ENCODE measurements at regions not wholly inside any gene's neighbourhood (a gene's known extent, or its start where the extent isn't known, plus 50 kb on each side); places are given as distances from the start of the nearest gene placed in this dataset.
"Not testable (repeated sequence)": the region's sequence is repeated elsewhere in the genome, so short reads cannot be mapped to it uniquely, and the experiment has no call there.

- no peak for DNase-seq
These were observed 292.9 kb downstream of the IKZF2 start for GRCh38 chr2:212858496-212858895.

DNA sequence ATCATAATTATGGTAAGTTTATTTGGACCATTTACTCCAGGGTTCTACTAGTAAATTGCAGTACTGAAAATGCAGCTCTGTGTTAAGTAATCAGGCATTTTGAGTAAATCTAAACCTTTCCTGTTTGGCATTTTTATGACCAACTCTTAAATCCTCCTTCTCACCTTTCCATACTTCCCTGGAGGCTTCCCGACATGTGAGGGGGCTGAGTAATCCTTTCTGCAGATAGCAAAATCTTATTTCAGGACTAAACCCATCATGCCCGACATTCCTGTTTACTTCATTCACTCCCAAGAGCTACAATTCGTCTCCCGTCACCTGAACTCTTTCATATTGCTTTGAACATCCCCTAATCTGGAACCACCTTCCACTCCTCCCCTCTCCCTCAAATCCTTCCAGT, 296.6 kb downstream of the IKZF2 start:
- DNase-seq: no peak

GRCh38 chr2:212854116-212854515, 297.3 kb downstream of the IKZF2 start:
- DNase-seq: no peak

- DNase-seq: no peak
These were observed 305.5 kb downstream of the IKZF2 start for GRCh38 chr2:212845941-212846340.

DNA sequence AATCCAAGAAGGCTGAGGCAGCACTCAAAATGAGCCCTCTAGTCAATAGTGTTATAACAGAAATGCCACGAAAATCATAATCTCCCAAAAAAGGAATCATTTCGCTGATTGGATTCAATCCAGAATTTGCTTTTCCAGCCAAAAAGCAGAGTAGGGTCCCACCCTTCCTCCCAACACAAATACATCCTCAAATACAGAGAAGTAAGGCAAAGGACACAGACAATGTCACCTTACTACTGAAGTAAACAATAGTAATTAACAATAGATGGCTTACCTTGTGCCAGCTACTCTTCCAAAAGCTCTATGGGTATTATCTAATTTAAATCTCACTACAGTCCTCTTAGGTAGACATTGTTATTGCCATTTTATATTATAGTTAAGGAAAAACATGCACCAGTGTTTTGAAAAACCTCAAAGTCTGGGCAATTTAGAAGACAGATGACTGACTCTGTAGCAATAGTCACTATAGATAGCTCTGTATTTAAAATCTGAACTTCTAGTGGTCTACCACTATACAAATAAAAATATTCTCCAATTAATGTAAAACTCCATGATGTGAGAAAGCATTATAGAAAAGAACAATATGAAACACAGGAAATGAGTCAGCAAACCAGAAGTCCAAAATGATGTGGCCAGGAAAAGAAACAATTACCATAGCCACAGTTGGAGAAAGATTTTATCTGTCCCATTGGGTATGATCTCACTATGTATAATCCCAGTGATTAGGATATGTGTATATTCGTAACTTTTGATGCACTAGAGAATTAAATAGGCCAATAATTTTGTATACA, 305.0 kb upstream of the ERBB4 start:
- peak; percentile 23 for DNase-seq

GRCh38 chr2:212842544-212843185, 304.1 kb upstream of the ERBB4 start:
- no peak for DNase-seq

DNA sequence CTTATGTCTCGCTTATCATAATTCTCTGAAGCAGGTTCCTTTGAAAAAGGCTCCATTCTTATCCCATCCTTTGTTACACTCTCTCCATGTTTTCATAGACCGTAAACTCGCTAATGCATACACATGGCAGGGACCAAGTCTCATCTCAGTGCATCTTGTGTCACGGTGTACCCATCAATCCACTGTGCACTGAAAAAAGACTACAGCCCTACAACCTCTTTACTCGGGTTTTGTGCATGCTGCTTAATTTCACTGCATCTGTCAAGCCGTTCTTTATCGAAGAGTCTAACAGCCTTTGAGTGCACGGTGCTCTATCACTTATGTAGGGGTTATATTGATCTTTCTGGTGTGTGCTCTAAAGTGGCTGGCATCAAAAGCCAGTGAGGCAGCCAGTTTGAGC, 302.9 kb upstream of the ERBB4 start:
- no peak for DNase-seq

- no peak for DNase-seq
These were observed 293.9 kb upstream of the ERBB4 start for GRCh38 chr2:212832211-212833195.

DNA sequence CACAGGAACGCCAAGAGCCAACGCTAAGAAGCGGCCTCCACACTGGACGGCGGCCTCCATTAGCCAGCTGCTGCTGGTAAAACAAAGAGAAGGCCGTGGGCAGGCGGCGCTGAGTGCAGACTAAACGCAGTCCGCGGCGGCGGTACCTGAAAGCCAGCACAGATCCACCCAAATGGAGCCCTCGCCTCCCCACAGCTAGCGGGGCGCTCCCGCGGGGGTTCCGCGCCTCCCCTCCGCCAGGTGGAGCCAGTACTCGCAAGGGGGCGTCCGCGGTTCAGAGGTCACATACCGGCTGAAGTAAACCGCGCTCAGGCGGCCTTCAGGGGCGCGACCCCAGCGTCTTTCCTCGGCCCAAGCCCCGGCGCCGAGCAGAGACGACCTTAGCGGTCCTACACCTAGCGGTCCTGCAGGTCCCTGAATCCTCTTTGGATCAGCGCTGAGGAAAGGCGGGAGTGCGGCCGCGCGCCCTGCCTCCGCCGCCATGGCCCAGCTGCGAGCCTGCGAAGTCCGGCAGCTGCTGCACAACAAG, 293.1 kb upstream of the ERBB4 start:
- no peak for DNase-seq

DNA sequence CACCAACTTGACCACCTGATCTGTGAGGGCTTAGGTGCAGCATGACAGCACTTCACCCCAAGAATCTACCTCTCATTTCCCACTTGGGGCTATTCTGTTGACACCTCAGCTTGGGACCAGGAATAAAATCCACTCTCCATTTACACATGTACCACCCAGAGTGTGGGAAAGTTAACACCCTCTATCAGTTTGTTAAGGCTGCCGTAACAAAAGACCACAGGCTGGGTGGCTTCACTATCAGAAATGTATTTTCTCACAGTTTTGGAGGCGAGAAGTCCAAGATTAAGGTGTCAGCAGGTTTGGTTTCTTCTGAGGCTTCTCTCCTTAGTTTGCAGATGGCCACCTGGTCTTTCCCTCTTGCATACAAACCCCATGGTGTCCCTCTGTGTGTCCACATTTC, 277.7 kb upstream of the ERBB4 start:
- DNase-seq: no peak

DNA sequence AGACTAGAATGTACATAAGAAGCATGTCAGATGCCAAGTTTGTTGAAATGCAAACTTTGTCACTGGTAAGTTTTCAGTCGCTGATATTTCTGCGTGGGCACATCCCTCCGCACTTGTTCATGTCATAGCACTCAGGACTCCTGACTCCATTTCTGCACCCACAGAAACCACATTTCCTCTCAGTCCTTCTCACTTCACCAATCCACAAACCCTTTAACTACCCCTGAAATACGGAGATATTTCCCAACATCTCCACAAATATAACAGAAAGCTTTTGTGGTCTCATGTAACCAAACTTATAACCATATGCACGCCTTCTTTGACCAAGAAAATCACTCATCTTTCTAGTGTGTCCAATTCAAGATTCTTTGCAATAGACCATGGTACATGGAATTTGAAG, 276.9 kb upstream of the ERBB4 start:
- no peak for DNase-seq

DNA sequence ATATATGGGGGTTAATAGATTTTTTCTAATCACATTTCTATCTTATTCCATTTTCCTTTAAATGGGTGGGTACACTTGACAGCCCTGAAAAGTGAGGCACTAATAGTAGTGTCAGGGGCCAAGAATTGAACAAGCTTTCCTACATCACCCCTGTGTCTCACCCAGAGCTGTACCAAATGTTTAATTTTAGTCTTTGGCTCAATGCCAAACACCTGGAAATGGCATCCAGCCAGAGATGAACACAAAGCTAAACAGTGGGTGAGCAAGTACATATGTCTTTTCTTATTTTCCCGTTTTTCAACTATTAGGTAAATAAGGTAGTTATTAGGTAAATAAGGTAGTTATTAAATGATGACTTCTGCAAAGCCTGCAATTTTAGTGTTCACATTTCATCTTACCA, 276.3 kb upstream of the ERBB4 start:
- no peak for DNase-seq

DNA sequence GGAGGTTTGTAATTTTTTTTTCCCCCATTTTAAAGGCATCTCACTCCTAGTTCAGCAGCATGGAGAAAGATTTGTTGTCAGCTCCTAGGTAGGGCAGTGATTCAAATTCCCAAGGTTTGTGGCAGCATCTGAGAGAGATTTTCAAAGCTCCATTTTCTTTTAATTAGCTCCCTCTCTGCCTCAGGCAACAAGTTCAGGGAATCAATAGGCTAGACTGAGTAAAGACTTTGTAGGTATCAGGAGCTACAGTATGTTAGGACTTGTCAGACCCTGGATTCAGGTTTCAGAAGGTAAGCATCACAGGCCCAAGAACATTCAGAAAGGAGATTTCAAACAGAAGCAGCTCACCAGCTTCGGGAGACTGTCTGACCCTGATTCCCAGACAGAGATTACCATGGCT, 273.3 kb upstream of the ERBB4 start:
- no peak for DNase-seq

GRCh38 chr2:212811036-212811805, 272.6 kb upstream of the ERBB4 start:
- no peak for DNase-seq

GRCh38 chr2:212797484-212798205, 259.0 kb upstream of the ERBB4 start:
- DNase-seq: no peak

GRCh38 chr2:212794471-212794870, 255.9 kb upstream of the ERBB4 start:
- DNase-seq: no peak

GRCh38 chr2:212791569-212791968, 253.0 kb upstream of the ERBB4 start:
- DNase-seq: no peak

DNA sequence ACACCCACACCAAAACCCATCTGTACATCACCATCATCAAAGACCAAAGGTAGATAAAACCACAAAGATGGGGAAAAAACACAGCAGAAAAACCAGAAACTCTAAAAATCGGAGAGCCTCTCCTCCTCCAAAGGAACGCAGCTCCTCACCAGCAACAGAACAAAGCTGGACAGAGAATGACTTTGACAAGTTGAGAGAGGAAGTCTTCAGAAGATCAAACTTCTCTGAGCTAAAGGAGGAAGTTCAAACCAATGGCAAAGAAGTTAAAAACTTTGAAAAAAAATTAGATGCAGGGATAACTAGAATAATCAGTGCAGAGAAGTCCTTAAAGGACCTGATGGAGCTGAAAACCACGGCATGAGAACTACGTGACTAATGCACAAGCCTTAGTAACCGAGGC, 247.5 kb upstream of the ERBB4 start:
- not testable (repeated sequence) for DNase-seq

DNA sequence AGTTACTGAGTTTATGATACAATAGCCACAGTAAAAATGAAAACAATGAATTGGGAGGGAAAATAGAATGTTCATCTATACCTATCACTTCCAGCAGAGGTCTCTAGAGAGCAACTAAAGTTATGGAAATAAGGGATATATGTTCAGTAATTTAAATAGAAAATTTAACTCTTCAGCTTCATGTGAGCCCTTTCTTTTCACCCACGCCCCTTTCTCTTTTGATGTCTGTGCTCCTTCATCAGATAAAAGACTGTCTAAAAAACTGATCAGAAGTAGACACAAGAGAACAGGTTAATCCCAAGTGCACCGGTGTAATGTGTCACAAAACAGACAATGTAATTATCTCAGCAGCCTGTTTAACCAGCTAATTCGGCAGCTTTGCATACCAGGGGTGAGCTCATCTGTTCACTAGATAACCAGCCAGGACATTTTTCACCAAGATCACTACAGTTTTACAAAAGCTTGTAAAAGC, 238.5 kb upstream of the ERBB4 start:
- peak; percentile 59 for DNase-seq

GRCh38 chr2:212773808-212774339, 235.3 kb upstream of the ERBB4 start:
- no peak for DNase-seq

DNA sequence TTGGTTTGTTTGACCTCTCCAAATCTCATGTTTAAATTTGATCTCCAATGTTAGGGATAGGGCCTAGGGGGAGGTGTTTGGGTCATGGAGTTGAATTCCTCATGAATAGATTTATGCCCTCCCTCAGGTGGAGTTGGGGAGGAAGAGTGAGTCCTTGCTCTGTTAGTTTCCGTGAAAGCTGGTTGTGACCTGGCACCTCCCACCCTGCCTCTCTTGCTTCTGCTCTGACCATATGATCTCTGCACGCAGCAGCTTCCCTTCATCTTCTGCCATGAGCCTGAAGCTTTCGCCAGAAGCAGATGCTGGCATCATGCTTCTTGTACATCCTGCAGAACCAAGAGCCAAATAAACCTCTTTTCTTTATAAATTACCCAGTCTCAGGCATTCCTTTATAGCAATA, 231.6 kb upstream of the ERBB4 start:
- no peak for DNase-seq

Data from kidney glomerular epithelial cell (primary cell).